ENCODE measurements at regions not wholly inside any gene's neighbourhood (a gene's known extent, or its start where the extent isn't known, plus 50 kb on each side); places are given as distances from the start of the nearest gene placed in this dataset.

DNA sequence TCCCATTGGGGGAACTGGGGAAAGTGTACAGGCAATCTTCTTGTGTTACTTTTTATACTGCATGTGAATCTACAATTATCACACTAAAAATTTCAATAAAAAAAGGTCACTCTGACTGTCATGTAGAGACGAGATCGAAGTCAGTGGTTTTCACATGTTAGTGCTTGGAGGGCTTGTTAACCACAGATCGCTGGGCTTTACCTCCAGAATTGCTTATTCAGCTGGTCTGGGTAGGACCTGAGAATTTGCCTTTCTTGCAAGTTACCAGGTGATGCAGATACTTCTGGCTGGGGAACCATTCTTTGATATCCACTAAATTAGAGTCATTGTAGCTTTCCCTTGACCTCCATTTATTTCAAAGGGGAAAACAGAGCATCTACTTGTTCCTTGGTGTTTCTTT is 62.8 kb upstream of the SLC38A4 start:
- intact Hi-C loops (cut with micrococcal nuclease), result no loop called here
- peaks cover 6% of the 10 kb centered on the region; the same call in 1 of the 2 replicates for H3K4me1 ChIP-seq (ENCODE audit: insufficient read depth, low read length)
- H3K36me3 ChIP-seq (ENCODE audit: low read depth, low read length), result no peaks in the 10 kb centered on the region
- H3K4me2 ChIP-seq (ENCODE audit: low read length), result no peak overlapping the region
- no TSS peak for BruUV-seq (replicated peaks)
- TF ChIP-seq, protein P1, sequence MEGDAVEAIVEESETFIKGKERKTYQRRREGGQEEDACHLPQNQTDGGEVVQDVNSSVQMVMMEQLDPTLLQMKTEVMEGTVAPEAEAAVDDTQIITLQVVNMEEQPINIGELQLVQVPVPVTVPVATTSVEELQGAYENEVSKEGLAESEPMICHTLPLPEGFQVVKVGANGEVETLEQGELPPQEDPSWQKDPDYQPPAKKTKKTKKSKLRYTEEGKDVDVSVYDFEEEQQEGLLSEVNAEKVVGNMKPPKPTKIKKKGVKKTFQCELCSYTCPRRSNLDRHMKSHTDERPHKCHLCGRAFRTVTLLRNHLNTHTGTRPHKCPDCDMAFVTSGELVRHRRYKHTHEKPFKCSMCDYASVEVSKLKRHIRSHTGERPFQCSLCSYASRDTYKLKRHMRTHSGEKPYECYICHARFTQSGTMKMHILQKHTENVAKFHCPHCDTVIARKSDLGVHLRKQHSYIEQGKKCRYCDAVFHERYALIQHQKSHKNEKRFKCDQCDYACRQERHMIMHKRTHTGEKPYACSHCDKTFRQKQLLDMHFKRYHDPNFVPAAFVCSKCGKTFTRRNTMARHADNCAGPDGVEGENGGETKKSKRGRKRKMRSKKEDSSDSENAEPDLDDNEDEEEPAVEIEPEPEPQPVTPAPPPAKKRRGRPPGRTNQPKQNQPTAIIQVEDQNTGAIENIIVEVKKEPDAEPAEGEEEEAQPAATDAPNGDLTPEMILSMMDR (conservative IDR thresholded peaks at IDR 0.05; ENCODE audit: low read depth, low read length), result no peak
- TF ChIP-seq EZH2 (IDR thresholded peaks at IDR 0.05; ENCODE audit: low read length, unreplicated experiment) (no peak), EZH2phosphoT487 (IDR thresholded peaks at IDR 0.05; ENCODE audit: borderline replicate concordance, low read length) (no peak)
- no peaks in the 10 kb centered on the region for H3K79me2 ChIP-seq (ENCODE audit: low read length)
- DNase-seq, result no peak
- H3K4me3 ChIP-seq (ENCODE audit: low read length), result no peak overlapping the region
- no peak for ATAC-seq
- no peaks in the 10 kb centered on the region for H3K9me2 ChIP-seq (replicated peaks; ENCODE audit: low read length)
- no peak overlapping the region for H3K9ac ChIP-seq (ENCODE audit: low read length)
- ChIA-PET POLR2A (ENCODE audit: unreplicated experiment) (no interaction called here), CTCF (no interaction called here)
- H3K27me3 ChIP-seq (ENCODE audit: low read length), result no peaks in the 10 kb centered on the region
- H4K20me1 ChIP-seq (ENCODE audit: low read length), result no peaks in the 10 kb centered on the region
- H3F3A ChIP-seq (ENCODE audit: low read length, unreplicated experiment), result no peaks in the 10 kb centered on the region
- H3K27ac ChIP-seq (ENCODE audit: low read length), result no peak overlapping the region
- no peak overlapping the region for H2AFZ ChIP-seq (ENCODE audit: low read length)
- H3K9me3 ChIP-seq (ENCODE audit: low read length), result no peaks in the 10 kb centered on the region

DNA sequence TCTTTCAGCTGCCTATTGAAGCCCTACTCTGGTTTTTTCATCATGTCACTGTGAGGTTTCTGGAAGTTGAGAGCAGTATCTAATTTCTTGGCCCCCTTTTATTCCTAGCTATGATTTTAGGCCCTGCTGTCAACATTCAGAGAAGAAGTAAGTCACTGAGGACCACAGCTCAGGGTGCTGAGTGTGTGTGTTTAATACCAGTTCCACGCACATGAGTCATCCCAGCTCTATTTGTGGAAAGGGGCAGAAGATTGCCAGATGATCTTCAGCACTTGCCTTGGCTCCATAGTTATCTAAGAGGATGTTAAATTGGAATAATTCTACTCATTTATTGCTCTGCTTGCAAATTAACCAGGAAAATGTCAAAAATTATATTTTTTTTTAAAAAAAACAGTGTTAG is 65.5 kb upstream of the SLC38A4 start:
- no peak overlapping the region for H2AFZ ChIP-seq (ENCODE audit: low read length)
- H3K9ac ChIP-seq (ENCODE audit: low read length), result no peak overlapping the region
- intact Hi-C loops (cut with micrococcal nuclease), result no loop called here
- H3F3A ChIP-seq (ENCODE audit: low read length, unreplicated experiment), result no peaks in the 10 kb centered on the region
- no peaks in the 10 kb centered on the region for H3K79me2 ChIP-seq (ENCODE audit: low read length)
- no peak overlapping the region for H3K27ac ChIP-seq (ENCODE audit: low read length)
- no peaks in the 10 kb centered on the region for H3K9me3 ChIP-seq (ENCODE audit: low read length)
- BruUV-seq (replicated peaks), result no TSS peak
- ChIA-PET POLR2A (ENCODE audit: unreplicated experiment) (interaction anchor here (0.7 kb wide), 1 partner anchor 66 kb away, joined by 5 read pairs; no protein-coding TSS in a partner anchor), CTCF (no interaction called here)
- DNase-seq (peak; percentile 24), ATAC-seq (peak; percentile 51; the same call in 1 of the 2 replicates)
- H3K27me3 ChIP-seq (ENCODE audit: low read length), result no peaks in the 10 kb centered on the region
- TF ChIP-seq EZH2phosphoT487 (IDR thresholded peaks at IDR 0.05; ENCODE audit: borderline replicate concordance, low read length), result no peak
- no peak for TF ChIP-seq EZH2 (IDR thresholded peaks at IDR 0.05; ENCODE audit: low read length, unreplicated experiment)
- no peaks in the 10 kb centered on the region for H4K20me1 ChIP-seq (ENCODE audit: low read length)
- peaks cover 6% of the 10 kb centered on the region; the same call in 1 of the 2 replicates for H3K4me1 ChIP-seq (ENCODE audit: insufficient read depth, low read length)
- H3K4me2 ChIP-seq (ENCODE audit: low read length), result no peak overlapping the region
- H3K36me3 ChIP-seq (ENCODE audit: low read depth, low read length), result no peaks in the 10 kb centered on the region
- no peak overlapping the region for H3K4me3 ChIP-seq (ENCODE audit: low read length)
- H3K9me2 ChIP-seq (replicated peaks; ENCODE audit: low read length), result no peaks in the 10 kb centered on the region

DNA sequence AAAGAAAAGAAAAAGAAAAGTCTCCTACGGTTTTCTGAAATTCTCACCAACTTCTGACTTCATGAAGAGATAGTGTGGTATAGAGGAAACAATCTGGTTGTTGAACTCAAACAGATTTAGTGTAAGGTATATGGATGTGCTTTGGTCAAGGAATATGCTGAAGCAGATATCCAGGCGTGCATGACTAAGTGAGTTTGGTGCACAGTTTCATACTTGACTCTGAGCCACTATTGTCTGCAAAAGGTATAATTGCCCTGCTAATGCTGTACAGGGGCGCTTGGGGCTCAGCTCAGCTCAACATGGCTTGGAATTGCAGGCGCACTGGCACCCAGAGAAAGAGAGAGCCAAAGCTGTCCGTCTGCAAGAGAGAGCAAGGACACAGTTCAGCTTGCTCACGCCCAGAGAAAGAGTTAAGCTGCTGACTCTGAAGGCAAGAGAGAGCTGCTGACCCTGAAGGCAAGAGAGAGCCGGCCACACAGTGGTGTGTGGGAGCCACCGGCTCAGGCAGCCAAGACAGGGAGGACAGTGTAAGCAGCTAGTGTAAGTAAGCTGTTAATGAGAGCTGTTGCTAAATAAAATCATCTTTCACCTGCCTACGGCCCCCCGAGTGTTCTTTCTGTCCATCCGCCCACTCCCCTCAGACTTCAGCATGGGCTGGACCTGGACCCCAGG is 66.4 kb upstream of the SLC38A4 start:
- H3F3A ChIP-seq (ENCODE audit: low read length, unreplicated experiment), result no peaks in the 10 kb centered on the region
- no peak overlapping the region for H3K4me2 ChIP-seq (ENCODE audit: low read length)
- ChIA-PET CTCF (no interaction called here), POLR2A (ENCODE audit: unreplicated experiment) (no interaction called here)
- intact Hi-C loops (cut with micrococcal nuclease), result no loop called here
- H2AFZ ChIP-seq (ENCODE audit: low read length), result no peak overlapping the region
- H3K4me3 ChIP-seq (ENCODE audit: low read length), result no peak overlapping the region
- H3K4me1 ChIP-seq (ENCODE audit: insufficient read depth, low read length), result peaks cover 2% of the 10 kb centered on the region; the same call in 1 of the 2 replicates
- H3K27me3 ChIP-seq (ENCODE audit: low read length), result no peaks in the 10 kb centered on the region
- H3K36me3 ChIP-seq (ENCODE audit: low read depth, low read length), result no peaks in the 10 kb centered on the region
- TF ChIP-seq, protein P1 (conservative IDR thresholded peaks at IDR 0.05; ENCODE audit: low read depth, low read length), result no peak
- no peak for TF ChIP-seq EZH2phosphoT487 (IDR thresholded peaks at IDR 0.05; ENCODE audit: borderline replicate concordance, low read length)
- no peak for TF ChIP-seq EZH2 (IDR thresholded peaks at IDR 0.05; ENCODE audit: low read length, unreplicated experiment)
- H3K9ac ChIP-seq (ENCODE audit: low read length), result no peak overlapping the region
- no peaks in the 10 kb centered on the region for H3K79me2 ChIP-seq (ENCODE audit: low read length)
- no TSS peak for BruUV-seq (replicated peaks)
- no peak overlapping the region for H3K27ac ChIP-seq (ENCODE audit: low read length)
- DNase-seq (no peak), ATAC-seq (no peak)
- no peaks in the 10 kb centered on the region for H3K9me3 ChIP-seq (ENCODE audit: low read length)
- H3K9me2 ChIP-seq (replicated peaks; ENCODE audit: low read length), result no peaks in the 10 kb centered on the region
- no peaks in the 10 kb centered on the region for H4K20me1 ChIP-seq (ENCODE audit: low read length)

All from PC-3 (cell line).